ENCODE measurements at regions not wholly inside any gene's neighbourhood (a gene's known extent, or its start where the extent isn't known, plus 50 kb on each side); places are given as distances from the start of the nearest gene placed in this dataset.

- ATAC-seq (ENCODE audit: low read depth) (no peak), DNase-seq (no peak)
- Histone ChIP-seq H3K4me3 (ENCODE audit: insufficient read depth, low read depth, low read length) (no peak overlapping the region), H4K20me1 (ENCODE audit: insufficient read depth, low read length) (no peaks in the 10 kb centered on the region), H3K18ac (ENCODE audit: low read depth, low read length) (no peak overlapping the region), H4K5ac (ENCODE audit: low read depth, low read length) (no peak overlapping the region), H3K27ac (ENCODE audit: insufficient read depth, low read length) (no peak overlapping the region), H2BK20ac (ENCODE audit: low read depth, low read length) (no peak overlapping the region), H2BK120ac (ENCODE audit: low read depth, low read length) (no peak overlapping the region), H3K4me1 (ENCODE audit: control insufficient read depth, insufficient read depth, low read length) (no peaks in the 10 kb centered on the region), H3K4me2 (ENCODE audit: low read depth, low read length) (no peak overlapping the region), H2BK5ac (ENCODE audit: low read depth, low read length, poor library complexity, severe bottlenecking) (no peak overlapping the region), H3K14ac (replicated peaks; ENCODE audit: low read depth, low read length) (no peak overlapping the region), H3K9ac (ENCODE audit: low read depth, low read length) (no peak overlapping the region), H2BK15ac (ENCODE audit: low read depth, low read length) (no peak overlapping the region), H3K79me1 (ENCODE audit: low read depth in 1 of 2, low read length in 2 of 2) (no peaks in the 10 kb centered on the region), H3K23ac (ENCODE audit: low read depth, low read length) (no peak overlapping the region), H3K9me1 (ENCODE audit: insufficient read depth, low read length) (no peaks in the 10 kb centered on the region), H3K27me3 (ENCODE audit: control insufficient read depth, insufficient read depth, low read length) (no peaks in the 10 kb centered on the region), H4K91ac (ENCODE audit: insufficient read depth, low read depth, low read length) (no peak overlapping the region), H3K36me3 (ENCODE audit: control insufficient read depth, insufficient read depth, low read length) (no peaks in the 10 kb centered on the region), H3K4ac (ENCODE audit: low read depth, low read length) (no peak overlapping the region), H2AFZ (replicated peaks; ENCODE audit: low read length, poor library complexity) (no peak overlapping the region), H3K9me3 (ENCODE audit: control insufficient read depth, insufficient read depth, low read length) (peaks cover 8% of the 10 kb centered on the region), H3K56ac (ENCODE audit: extremely low read depth, insufficient read depth, low read length) (no peak overlapping the region), H2AK9ac (replicated peaks; ENCODE audit: low read depth, low read length, poor library complexity) (no peak overlapping the region), H2AK5ac (ENCODE audit: low read depth, low read length) (no peak overlapping the region), H4K8ac (ENCODE audit: low read depth in 2 of 2, low read length in 2 of 2) (no peak overlapping the region)
- TF ChIP-seq NFE2L2 (IDR thresholded peaks at IDR 0.05; ENCODE audit: low read depth, low read length), result no peak
- peak; percentile 75 for TF ChIP-seq CEBPB (IDR thresholded peaks at IDR 0.05; ENCODE audit: low read depth, low read length)
- no peak for TF ChIP-seq BHLHE40 (IDR thresholded peaks at IDR 0.05; ENCODE audit: low read depth, low read length)
- no peak for TF ChIP-seq POLR2A (IDR thresholded peaks at IDR 0.05; ENCODE audit: low read depth, low read length)
- CTCF ChIA-PET, result no interaction called here
- intact Hi-C loops (cut with micrococcal nuclease), result no loop called here
- dilution Hi-C loops (cut with HindIII; ENCODE audit: low sequenced_read_pairs, unreplicated experiment), result no loop called here
- WGBS, 2 experiments (ENCODE audit: extremely low coverage in 2 of 2, insufficient read length in 1 of 2), result no CpG with 5 or more reads among the region's 4 CpGs
- POLR2A ChIA-PET (ENCODE audit: unreplicated experiment), result no interaction called here
- in situ Hi-C loops (cut with MboI; ENCODE audit: low sequenced_read_pairs), result no loop called here
- no TSS peak for BruUV-seq (replicated peaks)
These were observed 380.6 kb upstream of the PHF14 start for GRCh38 chr7:10593080-10593479.

Data from IMR-90 (cell line).